Right lobe of liver (tissue), 6 donors: ENCODE measurements at regions not wholly inside any gene's neighbourhood (a gene's known extent, or its start where the extent isn't known, plus 50 kb on each side); places are given as distances from the start of the nearest gene placed in this dataset.

ENCODE experiments used
- ATAC-seq, 4 donors: fragments of 200-7000 bp; cut with Tn5 transposase; one replicate each; pipeline ENCODE4 v1.9.1; 2020; ENCODE audit warnings: mild to moderate bottlenecking in 4 of 4, moderate library complexity in 4 of 4
- DNase-seq, 3 donors: peaks; one replicate each; pipeline ENCODE4 v3.0.0-alpha.2; 2020
- H3K27ac ChIP-seq, 3 donors: fragments of 200-600 bp; one replicate each; pipeline ENCODE4 v1.8.0; 2022
- H3K27me3 ChIP-seq, 2 donors: fragments of 200-600 bp; one replicate each; pipeline ENCODE4 v1.8.0; 2022
- H3K36me3 ChIP-seq, 4 donors: fragments of 200-600 bp; sonication (generic) in 1 of 4; one replicate each; pipeline versions ENCODE4 v1.5.1 to v1.8.0; 2017 to 2022; ENCODE audit warnings: control low read depth in 1 of 4
- H3K4me1 ChIP-seq, 4 donors: fragments of 200-600 bp; sonication (generic) in 1 of 4; one replicate each; pipeline versions ENCODE4 v1.5.1 to v1.8.0; 2017 to 2022; ENCODE audit warnings: control low read depth in 1 of 4
- H3K4me3 ChIP-seq, 3 donors: fragments of 200-600 bp; one replicate each; pipeline ENCODE4 v1.8.0; 2022
- H3K9me3 ChIP-seq, 4 donors: fragments of 200-600 bp; sonication (generic) in 1 of 4; one replicate each; pipeline versions ENCODE4 v1.5.1 to v1.8.0; 2017 to 2022; ENCODE audit warnings: control low read depth in 1 of 4
- POLR2A ChIP-seq: fragments of 450-650 bp; IDR thresholded peaks from one replicate; pipeline ENCODE4 v1.6.1; 2017; ENCODE audit warnings: antibody characterized with exemption, mild to moderate bottlenecking
- WGBS: methylation state at CpG from one replicate; pipeline ENCODE4 v1.1.6; 2018; ENCODE audit warnings: low coverage, low lambda C conversion rate; ENCODE audit not compliant: insufficient coverage; ENCODE audit errors: missing lambda C conversion rate; 5-methylcytosine and 5-hydroxymethylcytosine counted together
- intact Hi-C, 2 donors: fragments of 100-400 bp; cut with DNase I; formaldehyde crosslinking; loops; one replicate each; pipeline versions ENCODE4 v1.11.2 to v1.14.1; 2022
- TF ChIP-seq, protein P1 (sequence below), 4 donors: fragments of 200-600 bp in 3 of 4; fragments of 450-650 bp in 1 of 4; IDR thresholded peaks; one replicate each; pipeline versions ENCODE4 v1.5.1 to v1.8.0; 2016 to 2022; ENCODE audit warnings: antibody characterized with exemption in 4 of 4, mild to moderate bottlenecking in 2 of 4
- donor health status: DM: no; HTN: yes; CAD: no.
- donor health status: DM: no; HTN: no; CAD: no.
- donor health status: DM: no; HTN: no; CAD: no.
- donor health status: DM: no; HTN: yes; CAD: no.
- donor health status: DM: no; HTN: yes; CAD: no.

GRCh38 chr11:116164843-116165242 is 607.9 kb downstream of the BUD13 start:
- WGBS: 59% methylated on average over 5 of the region's 5 CpGs
- DNase-seq (peak in 1 of 3 donors; percentile 21), ATAC-seq (no peak)
- no peaks in the 10 kb centered on the region for H3K27me3 ChIP-seq
- intact Hi-C loops: no loop called here
- no peak for TF ChIP-seq POLR2A
- TF ChIP-seq, protein P1, sequence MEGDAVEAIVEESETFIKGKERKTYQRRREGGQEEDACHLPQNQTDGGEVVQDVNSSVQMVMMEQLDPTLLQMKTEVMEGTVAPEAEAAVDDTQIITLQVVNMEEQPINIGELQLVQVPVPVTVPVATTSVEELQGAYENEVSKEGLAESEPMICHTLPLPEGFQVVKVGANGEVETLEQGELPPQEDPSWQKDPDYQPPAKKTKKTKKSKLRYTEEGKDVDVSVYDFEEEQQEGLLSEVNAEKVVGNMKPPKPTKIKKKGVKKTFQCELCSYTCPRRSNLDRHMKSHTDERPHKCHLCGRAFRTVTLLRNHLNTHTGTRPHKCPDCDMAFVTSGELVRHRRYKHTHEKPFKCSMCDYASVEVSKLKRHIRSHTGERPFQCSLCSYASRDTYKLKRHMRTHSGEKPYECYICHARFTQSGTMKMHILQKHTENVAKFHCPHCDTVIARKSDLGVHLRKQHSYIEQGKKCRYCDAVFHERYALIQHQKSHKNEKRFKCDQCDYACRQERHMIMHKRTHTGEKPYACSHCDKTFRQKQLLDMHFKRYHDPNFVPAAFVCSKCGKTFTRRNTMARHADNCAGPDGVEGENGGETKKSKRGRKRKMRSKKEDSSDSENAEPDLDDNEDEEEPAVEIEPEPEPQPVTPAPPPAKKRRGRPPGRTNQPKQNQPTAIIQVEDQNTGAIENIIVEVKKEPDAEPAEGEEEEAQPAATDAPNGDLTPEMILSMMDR (IDR thresholded peaks at IDR 0.05): no peak
- no peaks in the 10 kb centered on the region for H3K4me1 ChIP-seq
- H3K27ac ChIP-seq: no peak overlapping the region
- H3K9me3 ChIP-seq: no peaks in the 10 kb centered on the region
- H3K36me3 ChIP-seq: no peaks in the 10 kb centered on the region
- no peak overlapping the region for H3K4me3 ChIP-seq

DNA sequence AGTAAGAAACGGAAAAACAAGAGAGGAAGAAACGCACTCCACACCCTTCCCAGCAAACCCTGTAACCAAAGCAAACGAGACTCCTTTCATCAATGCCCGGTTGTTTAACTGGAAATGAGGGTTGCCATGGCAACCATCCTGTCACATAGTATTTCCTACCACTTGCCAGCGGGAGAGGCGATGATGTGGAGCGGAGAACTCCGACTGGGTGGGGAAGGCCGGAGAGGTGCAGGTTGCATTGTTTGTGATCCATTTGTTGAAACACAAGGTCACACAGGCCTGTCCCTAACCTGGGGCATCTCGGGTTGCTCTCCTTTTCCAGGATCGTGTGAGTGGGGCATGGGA is 609.9 kb downstream of the BUD13 start:
- Histone ChIP-seq H3K9me3 (no peaks in the 10 kb centered on the region), H3K27me3 (no peaks in the 10 kb centered on the region), H3K4me3 (no peak overlapping the region), H3K4me1 (no peaks in the 10 kb centered on the region), H3K27ac (no peak overlapping the region), H3K36me3 (no peaks in the 10 kb centered on the region)
- TF ChIP-seq, protein P1 (IDR thresholded peaks at IDR 0.05): no peak
- no peak for TF ChIP-seq POLR2A
- 23% methylated on average over 11 of the region's 11 CpGs for WGBS
- ATAC-seq: no peak
- peak in 1 of 3 donors; percentile 21 for DNase-seq
- intact Hi-C loops: no loop called here

DNA sequence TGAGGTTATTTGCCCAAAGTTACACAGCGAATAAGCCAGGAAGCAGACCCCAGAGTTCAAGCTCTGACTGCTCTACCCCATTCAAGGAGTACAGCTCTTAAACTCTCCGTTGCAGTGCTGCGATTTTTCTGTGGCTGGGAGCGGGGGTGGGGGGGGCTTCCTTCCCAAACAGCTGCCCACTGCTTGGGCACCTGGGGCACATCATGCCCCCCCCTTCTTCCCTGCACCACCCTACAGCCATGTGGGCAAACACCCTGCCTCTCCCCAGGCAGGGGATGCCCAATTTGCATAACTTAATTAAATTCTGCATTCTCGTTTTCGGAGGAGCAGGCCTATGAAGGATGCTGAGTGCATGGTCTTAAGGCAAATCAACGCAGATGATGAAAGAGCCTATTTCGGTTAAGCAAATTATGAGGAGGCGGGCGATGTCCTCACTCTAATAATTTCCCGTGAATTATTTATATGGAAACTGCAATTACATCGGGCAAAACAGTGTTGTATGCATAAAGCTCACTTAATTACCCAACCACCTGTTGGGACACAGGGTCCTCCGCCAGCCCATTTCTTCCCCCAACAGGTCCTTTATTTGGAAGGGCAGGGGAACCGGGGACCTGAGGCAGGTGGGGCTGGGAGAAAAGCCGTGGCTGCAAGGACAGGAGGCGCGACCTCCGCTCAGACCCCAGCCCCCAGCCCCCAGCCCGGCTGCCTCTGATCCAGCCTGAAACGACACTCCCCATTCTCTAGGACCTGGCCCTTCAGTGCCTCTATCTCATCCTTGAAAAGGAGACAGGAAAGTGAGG is 610.5 kb downstream of the BUD13 start:
- Histone ChIP-seq H3K4me3 (no peak overlapping the region), H3K9me3 (no peaks in the 10 kb centered on the region)
- intact Hi-C loops: no loop called here

DNA sequence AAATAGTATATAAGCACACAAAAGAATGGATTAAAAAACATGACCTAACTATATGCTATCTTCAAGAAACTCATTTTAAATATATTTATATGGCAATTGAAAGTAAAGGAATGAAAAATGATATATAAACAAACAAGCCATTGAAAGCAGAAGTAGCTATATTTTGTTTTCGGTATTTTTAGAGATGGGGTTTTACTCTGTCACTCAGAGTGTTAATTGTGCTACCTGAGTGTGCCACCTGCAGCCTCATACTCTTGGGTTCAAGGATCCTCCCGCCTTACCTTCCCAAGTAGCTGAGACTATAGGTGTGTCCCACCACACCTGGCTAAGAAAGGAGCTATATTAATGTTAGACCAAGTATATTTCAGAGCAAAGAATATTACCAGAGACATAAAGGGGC is 624.1 kb downstream of the BUD13 start:
- no peaks in the 10 kb centered on the region for H3K27me3 ChIP-seq
- 72% methylated on average over 2 of the region's 2 CpGs for WGBS

More for the DNA sequence above, 610.5 kb downstream of the BUD13 start:
- Histone ChIP-seq H3K4me1 (no peaks in the 10 kb centered on the region), H3K36me3 (no peaks in the 10 kb centered on the region), H3K27me3 (no peaks in the 10 kb centered on the region), H3K27ac (no peak overlapping the region)
- DNase-seq (peak in 1 of 3 donors; percentile 28), ATAC-seq (no peak)
- WGBS: 41% methylated on average over 15 of the region's 20 CpGs
- TF ChIP-seq POLR2A: no peak
- TF ChIP-seq, protein P1 (IDR thresholded peaks at IDR 0.05): no peak

More for the DNA sequence above, 624.1 kb downstream of the BUD13 start:
- intact Hi-C loops: no loop called here
- no peak overlapping the region for H3K4me3 ChIP-seq
- DNase-seq (no peak), ATAC-seq (no peak)
- H3K4me1 ChIP-seq: no peaks in the 10 kb centered on the region
- no peak overlapping the region for H3K27ac ChIP-seq
- no peaks in the 10 kb centered on the region for H3K36me3 ChIP-seq
- TF ChIP-seq, protein P1 (IDR thresholded peaks at IDR 0.05): no peak
- no peaks in the 10 kb centered on the region for H3K9me3 ChIP-seq
